ENCODE measurements at regions not wholly inside any gene's neighbourhood (a gene's known extent, or its start where the extent isn't known, plus 50 kb on each side); places are given as distances from the start of the nearest gene placed in this dataset.
"Not testable (repeated sequence)": the region's sequence is repeated elsewhere in the genome, so short reads cannot be mapped to it uniquely, and the experiment has no call there.

GRCh38 chr2:15689654-15690053 is 98.0 kb downstream of the DDX1 start:
- FAIRE-seq: no peak
- TF ChIP-seq POLR2A (IDR thresholded peaks at IDR 0.05; ENCODE audit: low read depth, low read length) (no peak), SPI1 (IDR thresholded peaks at IDR 0.05; ENCODE audit: low read depth, low read length) (no peak), TAF1 (IDR thresholded peaks at IDR 0.05; ENCODE audit: low read depth, low read length) (no peak), PAX5 (IDR thresholded peaks at IDR 0.05; ENCODE audit: insufficient read depth, low read length, severe bottlenecking) (no peak), POLR2AphosphoS5 (IDR thresholded peaks at IDR 0.05; ENCODE audit: low read depth, low read length) (no peak), POU2F2 (IDR thresholded peaks at IDR 0.05; ENCODE audit: low read depth, low read length) (no peak)
- no peak for DNase-seq (ENCODE audit: insufficient read length, low spot score)

- DNase-seq (ENCODE audit: insufficient read length, low spot score) (no peak), FAIRE-seq (no peak)
- TF ChIP-seq POLR2AphosphoS5 (IDR thresholded peaks at IDR 0.05; ENCODE audit: low read depth, low read length) (no peak), PAX5 (IDR thresholded peaks at IDR 0.05; ENCODE audit: insufficient read depth, low read length, severe bottlenecking) (no peak), POLR2A (IDR thresholded peaks at IDR 0.05; ENCODE audit: low read depth, low read length) (no peak), TAF1 (IDR thresholded peaks at IDR 0.05; ENCODE audit: low read depth, low read length) (no peak), POU2F2 (IDR thresholded peaks at IDR 0.05; ENCODE audit: low read depth, low read length) (no peak)
These were observed 100.1 kb downstream of the DDX1 start for GRCh38 chr2:15691586-15692310.

DNA sequence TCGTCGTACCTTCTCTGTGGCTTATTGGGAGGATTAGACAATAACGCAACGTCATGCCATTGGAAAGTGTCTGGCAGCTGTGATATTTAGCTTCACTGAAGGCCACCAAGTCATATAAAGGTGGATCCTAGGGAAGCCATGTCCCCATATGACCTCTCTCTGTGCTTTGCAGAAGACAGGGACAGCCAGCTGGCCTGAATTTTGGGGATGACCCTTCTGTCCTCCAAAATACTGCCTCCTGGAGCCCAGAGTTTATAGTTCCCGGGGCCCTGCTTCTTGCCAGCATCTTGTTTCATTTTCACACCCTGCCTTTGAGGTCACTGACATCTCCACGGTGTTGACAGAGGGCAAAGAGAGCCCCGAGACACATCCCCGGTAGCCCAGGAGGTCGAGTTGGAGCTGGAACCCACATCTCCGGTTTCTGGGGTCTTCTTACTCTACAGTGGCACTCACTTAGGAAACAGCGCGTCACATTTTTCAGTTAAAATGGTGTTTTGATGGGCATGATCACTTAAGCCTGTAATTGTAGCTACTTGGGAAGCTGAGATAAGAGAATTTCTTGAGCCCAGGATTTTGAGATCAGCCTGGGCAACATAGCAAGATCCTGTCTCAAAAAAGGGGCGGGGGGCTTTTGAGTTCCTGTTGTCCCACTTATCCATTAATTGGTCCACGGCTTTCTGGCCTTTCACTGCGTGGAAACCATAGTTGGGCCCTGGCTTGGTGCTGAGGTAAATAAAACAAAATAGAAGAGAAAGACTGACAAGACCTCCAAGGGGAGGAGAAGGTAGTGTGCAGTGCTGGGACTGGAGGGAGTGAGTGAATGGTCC is 101.1 kb downstream of the DDX1 start:
- TF ChIP-seq POU2F2 (IDR thresholded peaks at IDR 0.05; ENCODE audit: low read depth, low read length) (no peak), POLR2A (IDR thresholded peaks at IDR 0.05; ENCODE audit: low read depth, low read length) (no peak), TAF1 (IDR thresholded peaks at IDR 0.05; ENCODE audit: low read depth, low read length) (no peak), POLR2AphosphoS5 (IDR thresholded peaks at IDR 0.05; ENCODE audit: low read depth, low read length) (no peak), PAX5 (IDR thresholded peaks at IDR 0.05; ENCODE audit: insufficient read depth, low read length, severe bottlenecking) (no peak), SPI1 (IDR thresholded peaks at IDR 0.05; ENCODE audit: low read depth, low read length) (no peak)
- no peak for FAIRE-seq
- no peak for DNase-seq (ENCODE audit: insufficient read length, low spot score)

DNA sequence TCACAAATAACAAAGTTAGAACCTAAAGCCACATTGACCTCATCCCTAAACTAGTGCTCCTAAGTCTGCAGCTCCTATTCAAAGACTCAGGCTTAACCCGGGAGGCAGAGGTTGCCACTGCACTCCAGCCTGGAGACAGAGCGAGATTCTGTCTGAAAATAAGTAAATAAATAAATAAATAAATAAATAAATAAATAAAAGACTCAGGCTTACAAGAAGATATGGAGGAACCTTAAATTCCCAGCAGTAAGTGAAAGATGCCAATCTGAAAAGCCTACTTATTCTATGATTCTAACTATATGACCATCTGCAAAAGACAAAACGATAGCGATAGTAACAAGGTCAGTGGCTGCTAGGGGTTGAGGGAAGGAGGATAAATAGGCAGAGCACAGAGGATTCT is 101.7 kb downstream of the DDX1 start:
- DNase-seq (ENCODE audit: insufficient read length, low spot score) (no peak), FAIRE-seq (no peak)
- TF ChIP-seq POU2F2 (IDR thresholded peaks at IDR 0.05; ENCODE audit: low read depth, low read length) (no peak), PAX5 (IDR thresholded peaks at IDR 0.05; ENCODE audit: insufficient read depth, low read length, severe bottlenecking) (no peak), SPI1 (IDR thresholded peaks at IDR 0.05; ENCODE audit: low read depth, low read length) (no peak), POLR2A (IDR thresholded peaks at IDR 0.05; ENCODE audit: low read depth, low read length) (no peak), TAF1 (IDR thresholded peaks at IDR 0.05; ENCODE audit: low read depth, low read length) (no peak), POLR2AphosphoS5 (IDR thresholded peaks at IDR 0.05; ENCODE audit: low read depth, low read length) (no peak)

DNA sequence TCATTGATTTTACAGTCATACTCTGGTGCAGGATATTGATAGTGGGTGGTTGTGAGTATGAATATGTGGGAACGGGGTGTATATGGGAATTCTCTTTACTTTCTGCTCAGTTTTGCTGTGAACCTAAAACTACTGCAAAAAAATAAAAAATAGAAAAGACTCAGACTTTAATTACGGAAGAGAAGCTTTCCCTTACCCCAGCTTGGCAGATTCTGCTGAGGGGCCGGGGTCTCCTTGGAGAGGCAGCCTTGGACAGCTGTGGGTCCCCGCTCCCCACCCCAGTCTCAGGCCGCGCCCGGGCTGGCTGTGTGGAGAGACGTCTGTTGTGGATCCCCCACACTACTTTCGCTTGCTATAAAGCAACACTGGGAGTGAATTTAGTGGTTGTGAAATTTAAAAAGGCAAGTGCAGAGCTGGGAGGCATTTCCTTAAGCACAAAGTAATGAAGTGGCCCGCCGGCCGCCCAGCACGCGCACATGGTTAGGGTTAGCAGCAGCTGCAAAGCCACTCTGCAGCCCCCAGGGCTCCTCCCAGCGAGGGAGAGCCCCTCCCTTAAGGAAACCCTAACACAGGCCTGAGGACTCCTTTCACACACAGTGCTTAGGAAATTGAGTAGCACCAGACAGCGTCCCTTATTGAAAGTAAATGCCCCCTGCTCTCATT is 102.4 kb downstream of the DDX1 start:
- FAIRE-seq (no peak), DNase-seq (ENCODE audit: insufficient read length, low spot score) (no peak)
- TF ChIP-seq PAX5 (IDR thresholded peaks at IDR 0.05; ENCODE audit: insufficient read depth, low read length, severe bottlenecking): no peak
- TF ChIP-seq SPI1 (IDR thresholded peaks at IDR 0.05; ENCODE audit: low read depth, low read length): no peak
- no peak for TF ChIP-seq POLR2AphosphoS5 (IDR thresholded peaks at IDR 0.05; ENCODE audit: low read depth, low read length)
- no peak for TF ChIP-seq POLR2A (IDR thresholded peaks at IDR 0.05; ENCODE audit: low read depth, low read length)
- no peak for TF ChIP-seq TAF1 (IDR thresholded peaks at IDR 0.05; ENCODE audit: low read depth, low read length)
- TF ChIP-seq POU2F2 (IDR thresholded peaks at IDR 0.05; ENCODE audit: low read depth, low read length): no peak

- DNase-seq (ENCODE audit: insufficient read length, low spot score) (no peak), FAIRE-seq (no peak)
- TF ChIP-seq POLR2A (IDR thresholded peaks at IDR 0.05; ENCODE audit: low read depth, low read length) (no peak), POU2F2 (IDR thresholded peaks at IDR 0.05; ENCODE audit: low read depth, low read length) (no peak), POLR2AphosphoS5 (IDR thresholded peaks at IDR 0.05; ENCODE audit: low read depth, low read length) (no peak), SPI1 (IDR thresholded peaks at IDR 0.05; ENCODE audit: low read depth, low read length) (no peak), PAX5 (IDR thresholded peaks at IDR 0.05; ENCODE audit: insufficient read depth, low read length, severe bottlenecking) (no peak), TAF1 (IDR thresholded peaks at IDR 0.05; ENCODE audit: low read depth, low read length) (no peak)
These were observed 102.9 kb downstream of the DDX1 start for GRCh38 chr2:15694589-15694986.

DNA sequence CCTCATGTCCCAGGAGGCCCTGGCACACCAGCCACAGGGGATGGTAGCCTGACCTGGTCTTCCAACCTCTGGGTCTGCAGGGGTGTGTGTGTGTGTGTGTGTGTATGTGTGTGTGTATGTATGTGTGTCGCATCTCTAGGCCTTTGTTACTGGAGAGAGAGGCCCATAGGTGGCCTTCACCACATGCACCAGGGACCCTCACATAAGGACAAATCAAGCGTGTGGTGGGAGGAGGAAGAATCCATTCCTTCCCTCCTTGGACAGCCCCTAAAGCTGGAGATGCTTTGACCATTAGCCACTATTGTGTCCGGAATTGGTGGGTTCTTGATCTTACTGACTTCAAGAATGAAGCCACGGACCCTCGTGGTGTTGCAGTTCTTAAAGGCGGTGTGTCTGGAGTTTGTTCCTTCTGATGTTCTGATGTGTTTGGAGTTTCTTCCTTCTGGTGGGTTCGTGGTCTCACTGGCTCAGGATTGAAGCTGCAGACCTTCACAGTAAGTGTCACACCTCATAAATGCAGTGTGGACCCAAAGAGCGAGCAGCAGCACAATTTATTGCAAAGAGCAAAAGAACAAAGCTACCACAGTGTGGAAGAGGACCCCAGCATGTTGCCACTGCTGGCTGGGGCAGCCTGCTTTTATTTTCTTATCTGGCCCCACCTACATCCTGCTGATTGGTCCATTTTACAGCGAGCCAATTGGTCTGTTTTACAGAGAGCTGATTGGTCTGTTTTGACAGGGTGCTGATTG is 104.1 kb downstream of the DDX1 start:
- no peak for FAIRE-seq
- TF ChIP-seq TAF1 (IDR thresholded peaks at IDR 0.05; ENCODE audit: low read depth, low read length) (no peak), POU2F2 (IDR thresholded peaks at IDR 0.05; ENCODE audit: low read depth, low read length) (no peak), PAX5 (IDR thresholded peaks at IDR 0.05; ENCODE audit: insufficient read depth, low read length, severe bottlenecking) (no peak), POLR2AphosphoS5 (IDR thresholded peaks at IDR 0.05; ENCODE audit: low read depth, low read length) (no peak), POLR2A (IDR thresholded peaks at IDR 0.05; ENCODE audit: low read depth, low read length) (no peak), SPI1 (IDR thresholded peaks at IDR 0.05; ENCODE audit: low read depth, low read length) (no peak)
- no peak for DNase-seq (ENCODE audit: insufficient read length, low spot score)

- not testable (repeated sequence) for FAIRE-seq; DNase-seq (ENCODE audit: insufficient read length, low spot score)
These were observed 105.0 kb downstream of the DDX1 start for GRCh38 chr2:15696606-15697170.
